Erythroblast (primary cell): ENCODE measurements at regions not wholly inside any gene's neighbourhood (a gene's known extent, or its start where the extent isn't known, plus 50 kb on each side); places are given as distances from the start of the nearest gene placed in this dataset.

Experiments used
- GATA1 ChIP-seq: IDR thresholded peaks from 2 replicates; pipeline ENCODE4 v1.6.1; 2011; ENCODE audit warnings: low read depth, mild to moderate bottlenecking, control low read depth, low read length, moderate library complexity
- POLR2A ChIP-seq: IDR thresholded peaks from 2 replicates; pipeline ENCODE4 v1.6.1; 2011; ENCODE audit warnings: mild to moderate bottlenecking, low read length

GRCh38 chr13:105219651-105220050 is 1315.8 kb downstream of the EFNB2 start:
- TF ChIP-seq POLR2A (no peak), GATA1 (no peak)
